Immature natural killer cell (primary cell): ENCODE measurements at regions not wholly inside any gene's neighbourhood (a gene's known extent, or its start where the extent isn't known, plus 50 kb on each side); places are given as distances from the start of the nearest gene placed in this dataset.

Experiments
- DNase-seq, 3 donors: peaks; one replicate each; pipeline ENCODE4 v3.0.0; 2022; ENCODE audit warnings: mixed read lengths in 1 of 3
- H3K27ac Mint-ChIP-seq, 6 donors: one replicate each; pipeline ENCODE4 v1.8.0; 2020; ENCODE audit warnings: mixed read lengths in 6 of 6, mild to moderate bottlenecking in 5 of 6, inconsistent platforms in 4 of 6, moderate library complexity in 3 of 6
- H3K27me3 Mint-ChIP-seq, 3 donors: one replicate each; pipeline ENCODE4 v1.8.0; 2020 to 2021; ENCODE audit warnings: low read depth in 3 of 3, mild to moderate bottlenecking in 3 of 3, mixed read lengths in 3 of 3, moderate library complexity in 3 of 3, inconsistent platforms in 1 of 3
- H3K36me3 Mint-ChIP-seq, 3 donors: one replicate each; pipeline ENCODE4 v1.8.0; 2020; ENCODE audit warnings: mixed read lengths in 3 of 3, inconsistent platforms in 2 of 3, mild to moderate bottlenecking in 2 of 3
- H3K4me1 Mint-ChIP-seq, 2 donors: one replicate each; pipeline ENCODE4 v1.8.0; 2020; ENCODE audit warnings: inconsistent platforms in 2 of 2, mild to moderate bottlenecking in 2 of 2, mixed read lengths in 2 of 2, moderate library complexity in 1 of 2
- H3K4me3 Mint-ChIP-seq, 5 donors: one replicate each; pipeline ENCODE4 v1.8.0; 2020; ENCODE audit warnings: mild to moderate bottlenecking in 5 of 5, mixed read lengths in 5 of 5, inconsistent platforms in 3 of 5, moderate library complexity in 3 of 5
- H3K9me3 Mint-ChIP-seq, 6 donors: one replicate each; pipeline ENCODE4 v1.8.0; 2020; ENCODE audit warnings: mild to moderate bottlenecking in 6 of 6, mixed read lengths in 6 of 6, inconsistent platforms in 4 of 6, moderate library complexity in 3 of 6

DNA sequence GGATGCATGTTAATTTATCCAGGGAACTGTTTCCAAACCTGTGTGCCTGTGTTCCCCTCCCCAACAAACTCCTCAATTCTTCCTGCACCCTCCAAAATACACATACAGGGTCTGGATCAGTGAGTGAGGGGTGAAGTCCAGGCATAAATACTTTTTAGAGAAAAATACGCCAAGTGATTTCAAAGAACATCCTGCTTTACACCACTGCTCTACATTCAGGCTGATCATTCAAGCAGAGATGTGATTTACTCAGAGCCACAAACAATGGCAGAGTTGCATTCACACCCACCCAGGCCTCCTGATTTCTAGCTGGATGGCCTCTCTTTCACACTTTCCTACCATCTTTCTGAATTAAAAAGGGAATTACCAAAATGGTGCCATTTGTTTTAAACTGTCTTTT is 289.5 kb upstream of the SLC14A2 start:
- Mint-ChIP-seq H3K4me3 (no peak overlapping the region), H3K4me1 (no peaks in the 10 kb centered on the region)

DNA sequence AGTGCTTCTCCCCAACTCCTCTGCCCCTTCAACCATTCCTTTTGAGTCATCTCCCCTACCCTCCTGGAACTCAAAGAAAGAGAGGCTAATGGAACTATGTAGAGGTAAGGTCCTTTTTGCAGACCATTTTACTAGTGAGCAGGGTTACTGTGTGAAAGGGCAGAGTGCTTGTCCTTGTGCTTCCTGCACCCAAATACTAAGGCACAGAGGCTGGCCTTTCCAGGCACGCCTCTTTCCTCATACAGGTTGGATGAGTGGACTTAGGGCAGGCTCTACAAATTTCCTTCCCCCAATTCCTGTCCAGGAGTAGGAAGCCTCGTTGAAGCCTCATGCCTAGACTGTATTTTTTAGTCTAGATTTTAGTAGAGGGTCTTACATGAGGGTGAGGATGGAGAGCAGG is 288.8 kb upstream of the SLC14A2 start:
- H3K9me3 Mint-ChIP-seq: peaks cover 0 to 5% (median 0%) of the 10 kb centered on the region in 6 donors
- no peak for DNase-seq
- no peak overlapping the region for H3K27ac Mint-ChIP-seq
- no peaks in the 10 kb centered on the region for H3K4me1 Mint-ChIP-seq
- no peak overlapping the region for H3K4me3 Mint-ChIP-seq
- peaks cover 0 to 17% (median 8%) of the 10 kb centered on the region in 3 donors for H3K27me3 Mint-ChIP-seq
- no peaks in the 10 kb centered on the region for H3K36me3 Mint-ChIP-seq

More for the DNA sequence above, 289.5 kb upstream of the SLC14A2 start:
- no peak for DNase-seq
- peaks cover 0 to 5% (median 0%) of the 10 kb centered on the region in 6 donors for H3K9me3 Mint-ChIP-seq
- no peak overlapping the region for H3K27ac Mint-ChIP-seq
- H3K27me3 Mint-ChIP-seq: peaks cover 0 to 14% (median 9%) of the 10 kb centered on the region in 3 donors
- H3K36me3 Mint-ChIP-seq: no peaks in the 10 kb centered on the region

DNA sequence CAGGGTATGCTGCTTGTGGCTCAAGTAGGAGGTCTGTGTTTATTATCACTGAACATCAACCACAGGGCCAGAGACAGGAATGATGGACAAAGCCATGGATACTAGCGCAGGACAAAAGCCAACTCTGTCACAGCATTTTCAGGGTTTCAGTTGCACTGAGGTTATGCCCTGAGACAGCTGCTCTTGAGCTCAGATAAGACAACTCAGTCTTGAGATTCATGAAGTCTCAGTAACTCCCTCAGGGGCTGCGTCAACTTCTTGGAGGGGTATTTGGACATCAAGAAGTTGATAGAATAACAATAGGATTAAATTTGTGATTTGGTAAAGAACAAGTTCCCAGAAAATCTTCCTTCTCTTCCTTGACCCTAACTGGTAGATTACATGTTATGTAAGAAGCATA is 287.0 kb upstream of the SLC14A2 start:
- Mint-ChIP-seq H3K36me3 (no peaks in the 10 kb centered on the region), H3K4me1 (no peaks in the 10 kb centered on the region), H3K27me3 (peaks cover 0 to 17% (median 9%) of the 10 kb centered on the region in 3 donors), H3K9me3 (peaks cover 0 to 5% (median 0%) of the 10 kb centered on the region in 6 donors), H3K27ac (no peak overlapping the region), H3K4me3 (no peak overlapping the region)
- no peak for DNase-seq

DNA sequence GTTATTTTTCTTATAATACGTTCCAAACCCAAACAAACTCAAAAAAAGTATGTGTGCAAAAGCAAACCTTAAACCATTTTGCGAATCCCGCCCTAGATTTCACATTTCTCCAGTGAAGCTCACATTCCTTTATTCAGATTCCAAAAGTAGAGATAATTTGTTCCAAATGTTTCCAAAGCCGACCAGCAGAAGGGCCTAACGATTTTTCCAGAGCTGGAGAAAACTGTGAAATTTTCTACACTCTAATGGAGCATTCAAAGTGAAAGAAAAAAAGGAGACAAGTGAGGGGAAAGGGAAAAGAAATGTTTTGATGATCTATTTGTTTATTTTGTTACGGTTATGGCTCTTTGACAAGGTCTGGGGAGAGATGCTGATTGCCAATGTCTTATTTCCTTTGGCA is 286.5 kb upstream of the SLC14A2 start:
- peaks cover 0 to 15% (median 9%) of the 10 kb centered on the region in 3 donors for H3K27me3 Mint-ChIP-seq
- no peak overlapping the region for H3K27ac Mint-ChIP-seq

DNA sequence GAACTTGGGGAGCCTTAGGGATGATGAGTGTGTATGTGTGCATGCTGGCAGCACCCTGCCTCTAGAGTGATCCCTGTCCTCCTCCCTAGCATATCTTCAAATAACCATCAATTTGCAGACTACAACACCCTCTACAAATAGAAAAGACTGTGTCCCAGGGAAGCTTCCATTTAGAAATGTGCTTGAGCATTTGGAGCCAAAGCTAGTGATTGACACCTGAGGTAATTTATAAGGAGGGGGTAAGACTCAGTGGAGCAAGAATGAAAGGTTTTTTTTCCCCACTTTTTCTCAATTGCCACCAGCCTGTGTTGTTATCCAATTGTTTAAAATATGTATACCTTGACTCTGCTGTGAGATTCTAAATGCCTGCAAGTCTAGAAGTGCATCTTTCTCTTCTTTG is 286.0 kb upstream of the SLC14A2 start:
- Mint-ChIP-seq H3K36me3 (no peaks in the 10 kb centered on the region), H3K27ac (no peak overlapping the region), H3K9me3 (peaks cover 0 to 5% (median 0%) of the 10 kb centered on the region in 6 donors), H3K4me1 (no peaks in the 10 kb centered on the region), H3K4me3 (no peak overlapping the region), H3K27me3 (peaks cover 0 to 15% (median 9%) of the 10 kb centered on the region in 3 donors)
- DNase-seq: no peak

More for the DNA sequence above, 286.5 kb upstream of the SLC14A2 start:
- Mint-ChIP-seq H3K4me1 (no peaks in the 10 kb centered on the region), H3K9me3 (peaks cover 0 to 5% (median 0%) of the 10 kb centered on the region in 6 donors), H3K4me3 (no peak overlapping the region), H3K36me3 (no peaks in the 10 kb centered on the region)
- DNase-seq: no peak

DNA sequence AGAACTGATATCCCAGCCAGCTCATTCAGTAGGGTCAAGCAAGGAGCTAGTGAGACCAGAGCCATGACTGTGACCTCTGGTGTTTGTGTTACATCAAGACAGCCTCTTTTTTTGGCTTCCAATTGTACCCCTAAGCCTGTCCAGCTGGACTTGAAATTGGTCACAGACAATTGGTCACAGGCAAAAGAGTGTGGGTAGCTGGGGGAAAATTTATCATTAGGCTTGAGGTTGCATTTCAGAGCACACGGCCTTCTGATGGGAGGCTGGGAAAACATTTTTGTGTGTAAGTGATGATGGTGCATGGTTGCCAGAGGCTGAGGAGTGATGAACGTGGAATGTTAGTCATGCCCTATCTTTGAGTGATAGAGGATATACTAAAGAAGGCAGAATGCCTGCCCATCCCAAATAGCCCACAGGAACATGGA is 285.1 kb upstream of the SLC14A2 start:
- DNase-seq: no peak
- no peak overlapping the region for H3K27ac Mint-ChIP-seq
- peaks cover 0 to 12% (median 9%) of the 10 kb centered on the region in 3 donors for H3K27me3 Mint-ChIP-seq
- peaks cover 0 to 5% (median 0%) of the 10 kb centered on the region in 6 donors for H3K9me3 Mint-ChIP-seq
- H3K4me3 Mint-ChIP-seq: no peak overlapping the region
- H3K36me3 Mint-ChIP-seq: no peaks in the 10 kb centered on the region
- no peaks in the 10 kb centered on the region for H3K4me1 Mint-ChIP-seq

DNA sequence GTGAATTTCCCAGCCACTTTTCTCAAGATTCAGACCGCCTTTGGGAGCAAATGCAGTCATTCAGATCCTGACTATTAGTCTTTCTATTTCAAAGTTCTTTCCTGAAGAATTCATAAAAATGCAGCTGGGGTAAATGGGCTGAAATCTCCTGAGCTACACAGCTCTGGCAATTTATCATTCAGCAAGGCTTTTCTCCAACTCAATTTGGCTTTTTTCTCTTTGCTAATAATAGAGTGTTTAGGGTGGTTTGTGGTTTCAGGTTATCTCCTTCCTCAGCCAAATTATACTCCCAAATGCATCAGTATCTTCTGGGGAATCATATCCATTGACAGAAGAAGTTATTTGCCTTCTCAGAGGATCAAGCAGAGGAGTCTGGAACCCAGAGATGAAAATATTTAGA is 282.4 kb upstream of the SLC14A2 start:
- Mint-ChIP-seq H3K27me3 (peaks cover 0 to 12% (median 9%) of the 10 kb centered on the region in 3 donors), H3K27ac (no peak overlapping the region), H3K9me3 (peaks cover 0 to 5% (median 0%) of the 10 kb centered on the region in 6 donors), H3K4me3 (no peak overlapping the region), H3K36me3 (no peaks in the 10 kb centered on the region), H3K4me1 (no peaks in the 10 kb centered on the region)
- no peak for DNase-seq

DNA sequence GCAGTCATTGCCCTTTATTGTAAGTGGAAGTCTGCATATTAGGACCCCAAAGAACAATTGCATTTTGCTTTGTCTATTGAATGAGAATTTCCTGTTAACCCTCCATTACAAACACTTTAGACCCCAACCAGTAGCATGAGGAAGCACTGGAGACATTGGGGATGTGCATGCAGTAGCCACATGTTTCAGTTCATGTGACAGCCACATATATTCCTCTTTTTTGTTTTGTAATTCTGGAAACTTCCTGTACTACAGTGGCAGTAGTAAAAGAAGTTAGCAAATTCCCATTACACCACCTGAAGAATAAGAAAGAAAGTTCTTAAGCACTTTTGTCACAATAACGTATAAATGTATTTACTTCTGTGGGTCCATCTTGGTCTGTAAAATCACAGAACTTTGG is 281.1 kb upstream of the SLC14A2 start:
- no peak for DNase-seq
- Mint-ChIP-seq H3K27ac (no peak overlapping the region), H3K36me3 (no peaks in the 10 kb centered on the region), H3K9me3 (peaks cover 0 to 1% (median 0%) of the 10 kb centered on the region in 6 donors), H3K4me1 (no peaks in the 10 kb centered on the region), H3K27me3 (peaks cover 0 to 9% (median 9%) of the 10 kb centered on the region in 3 donors), H3K4me3 (no peak overlapping the region)

DNA sequence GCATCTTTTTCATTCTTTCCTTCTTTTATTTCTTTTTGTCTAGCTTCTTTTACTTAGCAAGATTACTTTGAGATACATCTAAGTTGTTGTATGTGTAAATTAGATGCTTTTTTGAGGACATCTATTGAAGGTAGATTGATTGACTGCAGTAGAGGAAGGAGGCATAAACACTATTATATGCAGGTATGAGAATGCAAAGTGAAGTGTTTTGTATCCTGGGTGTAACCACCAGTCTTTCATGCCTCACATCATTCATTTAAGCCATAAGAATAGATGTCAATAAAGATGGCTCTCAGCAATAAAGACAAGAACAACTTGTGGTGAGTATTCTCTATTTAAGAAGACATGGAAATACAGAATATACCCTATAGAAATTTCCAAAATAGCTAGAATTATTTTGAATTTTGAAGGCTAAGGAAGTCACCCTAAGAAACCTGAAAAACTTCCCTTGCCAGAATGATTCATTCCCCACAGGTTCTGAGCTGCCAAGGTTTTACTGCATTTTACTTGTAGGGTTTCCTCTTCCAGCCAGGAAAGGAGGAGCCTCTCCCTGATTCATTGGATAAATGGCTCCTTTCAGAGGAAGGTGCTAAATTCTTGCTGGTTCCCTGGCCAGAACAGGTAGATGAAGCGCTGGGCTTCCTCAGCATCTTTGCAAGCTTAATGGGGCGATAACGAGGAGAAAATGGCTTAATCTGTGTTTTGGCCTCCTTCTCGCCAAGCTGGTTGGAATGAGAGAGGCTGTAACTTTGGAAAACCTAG is 279.8 kb upstream of the SLC14A2 start:
- no peak for DNase-seq
- Mint-ChIP-seq H3K27ac (no peak overlapping the region), H3K9me3 (no peaks in the 10 kb centered on the region), H3K4me1 (no peaks in the 10 kb centered on the region), H3K4me3 (no peak overlapping the region), H3K27me3 (peaks cover 0 to 11% (median 3%) of the 10 kb centered on the region in 3 donors), H3K36me3 (no peaks in the 10 kb centered on the region)

DNA sequence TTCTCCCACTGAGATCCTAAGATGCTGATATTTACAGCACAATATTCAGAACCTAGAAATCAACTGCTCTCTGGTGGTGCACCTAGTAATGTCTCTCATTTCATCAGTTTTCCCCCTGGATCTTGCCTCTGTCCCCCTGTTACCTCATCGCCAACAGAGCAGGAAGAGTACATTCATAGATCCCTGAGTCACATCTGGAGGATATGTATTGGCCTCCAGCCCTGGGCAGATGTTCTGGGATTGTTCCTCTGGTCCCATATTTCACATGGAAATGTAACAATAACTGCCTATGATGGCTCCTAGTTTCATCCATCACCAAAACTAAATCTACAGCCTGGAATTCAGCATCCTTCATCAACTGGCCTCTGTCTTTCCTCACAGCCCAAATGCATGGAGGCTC is 278.8 kb upstream of the SLC14A2 start:
- no peak overlapping the region for H3K27ac Mint-ChIP-seq

DNA sequence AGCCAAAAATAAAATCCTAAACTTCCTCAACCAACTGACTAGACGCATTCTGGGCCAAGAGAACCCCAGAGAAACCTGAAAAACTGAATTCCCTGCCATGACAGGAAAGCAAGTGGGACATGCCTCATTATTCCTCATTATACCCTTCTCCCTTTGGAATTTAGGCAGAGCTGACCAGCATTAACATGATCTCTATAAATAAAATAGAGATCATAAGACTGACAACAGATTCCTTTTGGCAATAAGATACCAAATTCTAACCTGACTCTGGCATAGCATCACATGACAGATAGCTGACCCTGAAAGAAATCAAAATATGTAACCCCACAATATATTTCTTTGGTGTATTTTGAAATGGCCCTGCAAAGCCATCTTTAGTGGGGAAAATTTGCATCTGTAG is 277.8 kb upstream of the SLC14A2 start:
- no peak overlapping the region for H3K27ac Mint-ChIP-seq
- H3K9me3 Mint-ChIP-seq: no peaks in the 10 kb centered on the region
- no peaks in the 10 kb centered on the region for H3K36me3 Mint-ChIP-seq
- no peak overlapping the region for H3K4me3 Mint-ChIP-seq
- H3K4me1 Mint-ChIP-seq: no peaks in the 10 kb centered on the region
- DNase-seq: no peak
- H3K27me3 Mint-ChIP-seq: peaks cover 0 to 5% (median 0%) of the 10 kb centered on the region in 3 donors

More for the DNA sequence above, 278.8 kb upstream of the SLC14A2 start:
- Mint-ChIP-seq H3K4me3 (no peak overlapping the region), H3K9me3 (no peaks in the 10 kb centered on the region), H3K36me3 (no peaks in the 10 kb centered on the region), H3K27me3 (peaks cover 0 to 5% (median 2%) of the 10 kb centered on the region in 3 donors), H3K4me1 (no peaks in the 10 kb centered on the region)
- DNase-seq: no peak

DNA sequence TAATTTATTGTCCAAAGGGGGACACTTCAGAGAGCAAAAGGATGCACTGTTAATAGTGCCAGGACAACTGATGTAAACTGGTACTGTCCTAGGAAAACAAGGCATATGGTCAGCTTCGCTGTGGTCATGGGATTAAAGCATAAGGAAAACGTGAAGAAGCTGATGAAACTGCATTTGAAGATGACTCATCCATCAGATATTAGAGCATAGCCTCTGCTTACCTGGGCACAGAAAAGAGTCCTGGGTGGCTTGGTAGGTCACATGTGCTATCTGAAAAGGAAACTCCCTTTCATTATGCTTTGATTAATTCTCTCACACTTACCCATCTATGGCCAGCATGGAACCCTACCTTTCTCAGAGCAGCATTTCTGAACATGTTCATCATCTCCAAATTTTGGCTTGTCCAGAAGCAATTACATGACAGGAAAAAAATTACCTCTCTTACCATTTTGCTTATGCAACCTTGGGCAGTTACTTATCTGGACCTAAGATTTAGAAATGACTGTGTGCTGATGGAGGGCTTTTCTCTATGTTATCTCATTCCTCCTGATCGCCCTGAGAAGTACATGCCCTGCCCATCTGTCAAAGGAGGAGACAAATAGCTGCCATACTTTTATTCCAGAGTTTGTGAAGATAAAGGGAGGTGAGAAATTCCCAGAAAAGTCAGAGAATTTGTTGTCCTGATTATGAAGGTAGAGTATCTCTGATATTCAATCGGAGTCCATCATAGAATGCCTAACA is 275.3 kb upstream of the SLC14A2 start:
- peaks cover 0 to 5% (median 0%) of the 10 kb centered on the region in 3 donors for H3K27me3 Mint-ChIP-seq
- no peaks in the 10 kb centered on the region for H3K4me1 Mint-ChIP-seq
- H3K36me3 Mint-ChIP-seq: no peaks in the 10 kb centered on the region
- H3K9me3 Mint-ChIP-seq: no peaks in the 10 kb centered on the region
- no peak overlapping the region for H3K4me3 Mint-ChIP-seq
- H3K27ac Mint-ChIP-seq: no peak overlapping the region
- no peak for DNase-seq

DNA sequence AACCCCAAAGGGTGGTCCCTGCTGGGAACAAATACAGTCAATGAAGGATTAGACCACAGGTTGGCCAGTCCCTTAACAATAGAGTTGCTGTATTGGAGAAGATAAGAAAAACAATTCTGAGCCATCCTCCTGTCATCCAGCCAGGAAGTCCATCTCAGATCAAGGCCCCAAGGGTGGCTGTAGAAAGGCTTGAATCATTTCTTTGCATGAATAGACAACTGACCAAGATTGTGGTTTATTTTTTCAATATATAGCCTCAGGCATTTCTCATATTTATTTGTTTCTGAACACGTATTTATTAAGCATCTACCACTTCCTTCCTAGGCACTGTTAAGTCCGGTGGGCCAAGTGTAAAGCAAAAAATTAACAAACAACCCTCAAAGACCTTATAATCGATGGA is 274.4 kb upstream of the SLC14A2 start:
- Mint-ChIP-seq H3K9me3 (no peaks in the 10 kb centered on the region), H3K27me3 (peaks cover 0 to 7% (median 0%) of the 10 kb centered on the region in 3 donors), H3K36me3 (no peaks in the 10 kb centered on the region), H3K27ac (no peak overlapping the region), H3K4me1 (no peaks in the 10 kb centered on the region), H3K4me3 (no peak overlapping the region)
- DNase-seq: no peak

DNA sequence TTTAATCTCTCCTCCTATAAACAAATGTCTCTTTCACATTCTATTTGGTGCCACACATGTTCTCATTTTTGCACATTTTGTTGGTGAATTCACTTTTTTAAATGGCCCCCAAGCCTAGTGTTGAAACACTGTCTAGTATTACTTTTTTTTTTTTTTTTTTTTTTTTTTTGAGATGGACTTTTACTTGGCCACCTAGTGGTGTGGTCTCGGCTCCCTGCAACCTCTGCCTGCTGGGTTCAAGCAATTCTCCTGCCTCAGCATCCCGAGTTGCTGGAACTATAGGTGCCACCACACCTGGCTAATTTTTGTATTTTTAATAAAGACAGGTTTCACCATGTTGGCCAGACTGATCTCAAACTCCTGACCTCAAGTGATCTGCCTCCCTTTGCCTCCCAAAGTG is 273.8 kb upstream of the SLC14A2 start:
- DNase-seq: no peak
- Mint-ChIP-seq H3K4me3 (no peak overlapping the region), H3K36me3 (no peaks in the 10 kb centered on the region)

More for the DNA sequence above, 273.8 kb upstream of the SLC14A2 start:
- Mint-ChIP-seq H3K27me3 (peaks cover 0 to 7% (median 0%) of the 10 kb centered on the region in 3 donors), H3K27ac (no peak overlapping the region), H3K9me3 (no peaks in the 10 kb centered on the region), H3K4me1 (no peaks in the 10 kb centered on the region)
